Ovary (tissue), 3 donors: ENCODE measurements at regions not wholly inside any gene's neighbourhood (a gene's known extent, or its start where the extent isn't known, plus 50 kb on each side); places are given as distances from the start of the nearest gene placed in this dataset.

Experiments used
- EP300 ChIP-seq: sonication (generic); formaldehyde crosslinking; IDR thresholded peaks from one replicate; pipeline ENCODE4 v1.6.1; 2017; ENCODE audit warnings: antibody characterized with exemption
- POLR2A ChIP-seq: fragments of 450-650 bp; IDR thresholded peaks from one replicate; pipeline ENCODE4 v1.6.1; 2017; ENCODE audit warnings: antibody characterized with exemption, mild to moderate bottlenecking, moderate library complexity
- TF ChIP-seq, protein P1 (sequence below), 3 donors: fragments of 450-650 bp in 2 of 3; fragments of 200-600 bp in 1 of 3; IDR thresholded peaks; one replicate each; pipeline versions ENCODE4 v1.5.1 to v1.8.0; 2016 to 2022; ENCODE audit warnings: antibody characterized with exemption in 3 of 3, mild to moderate bottlenecking in 1 of 3
- donor health status: DM: no; HTN: no; CAD: no.

- TF ChIP-seq, protein P1, sequence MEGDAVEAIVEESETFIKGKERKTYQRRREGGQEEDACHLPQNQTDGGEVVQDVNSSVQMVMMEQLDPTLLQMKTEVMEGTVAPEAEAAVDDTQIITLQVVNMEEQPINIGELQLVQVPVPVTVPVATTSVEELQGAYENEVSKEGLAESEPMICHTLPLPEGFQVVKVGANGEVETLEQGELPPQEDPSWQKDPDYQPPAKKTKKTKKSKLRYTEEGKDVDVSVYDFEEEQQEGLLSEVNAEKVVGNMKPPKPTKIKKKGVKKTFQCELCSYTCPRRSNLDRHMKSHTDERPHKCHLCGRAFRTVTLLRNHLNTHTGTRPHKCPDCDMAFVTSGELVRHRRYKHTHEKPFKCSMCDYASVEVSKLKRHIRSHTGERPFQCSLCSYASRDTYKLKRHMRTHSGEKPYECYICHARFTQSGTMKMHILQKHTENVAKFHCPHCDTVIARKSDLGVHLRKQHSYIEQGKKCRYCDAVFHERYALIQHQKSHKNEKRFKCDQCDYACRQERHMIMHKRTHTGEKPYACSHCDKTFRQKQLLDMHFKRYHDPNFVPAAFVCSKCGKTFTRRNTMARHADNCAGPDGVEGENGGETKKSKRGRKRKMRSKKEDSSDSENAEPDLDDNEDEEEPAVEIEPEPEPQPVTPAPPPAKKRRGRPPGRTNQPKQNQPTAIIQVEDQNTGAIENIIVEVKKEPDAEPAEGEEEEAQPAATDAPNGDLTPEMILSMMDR (IDR thresholded peaks at IDR 0.05): no peak
- TF ChIP-seq EP300 (no peak), POLR2A (no peak)
Observed at GRCh38 chr5:71860048-71860447, 141.0 kb downstream of the CARTPT start.
